WTC11 (cell line): ENCODE measurements at regions not wholly inside any gene's neighbourhood (a gene's known extent, or its start where the extent isn't known, plus 50 kb on each side); places are given as distances from the start of the nearest gene placed in this dataset.

Experiments used
- ATAC-seq: fragments of 200-7000 bp; cut with Tn5 transposase; 2 replicates; pipeline ENCODE4 v1.10.0; 2021; ENCODE audit warnings: mild to moderate bottlenecking, moderate library complexity
- CTCF ChIA-PET: fragments of 300-600 bp; sonication (Branson Sonifier 250); formaldehyde crosslinking; loops from one replicate; lab custom pipeline; 2021; ENCODE audit warnings: antibody characterized with exemption; lab: Charles Lee
- POLR2A ChIA-PET: fragments of 350-600 bp; sonication (Branson Sonifier 250); formaldehyde crosslinking; loops from one replicate; lab custom pipeline; 2021; ENCODE audit warnings: antibody characterized with exemption; lab: Charles Lee
- DNase-seq: peaks from one replicate; pipeline ENCODE4 v3.0.0; 2021; ENCODE audit warnings: low spot score
- H3K27ac Mint-ChIP-seq: 2 replicates; pipeline ENCODE4 v1.8.0; 2021; ENCODE audit warnings: mixed read lengths
- H3K27me3 Mint-ChIP-seq: 2 replicates; pipeline ENCODE4 v1.8.0; 2021; ENCODE audit warnings: low read depth, mild to moderate bottlenecking, moderate library complexity, mixed read lengths
- H3K36me3 Mint-ChIP-seq: 2 replicates; pipeline ENCODE4 v1.8.0; 2021; ENCODE audit warnings: mixed read lengths
- H3K4me1 Mint-ChIP-seq: 2 replicates; pipeline ENCODE4 v1.8.0; 2022; ENCODE audit warnings: mixed read lengths
- H3K4me3 Mint-ChIP-seq: 2 replicates; pipeline ENCODE4 v1.8.0; 2021; ENCODE audit warnings: mild to moderate bottlenecking, moderate library complexity, mixed read lengths
- H3K9me3 Mint-ChIP-seq: 2 replicates; pipeline ENCODE4 v1.8.0; 2021; ENCODE audit warnings: mixed read lengths
- CBFB ChIP-seq: sonication (generic); formaldehyde crosslinking; IDR thresholded peaks from 2 replicates; pipeline ENCODE4 v1.8.1; 2022; ENCODE audit warnings: mild to moderate bottlenecking, low read depth, missing genetic modification reagents
- JAZF1 ChIP-seq: fragments of 250-450 bp; sonication (Bioruptor Pico); IDR thresholded peaks from 2 replicates; pipeline ENCODE4 v1.9.0; 2021; ENCODE audit warnings: moderate library complexity, mild to moderate bottlenecking, inconsistent platforms
- JUN ChIP-seq: sonication (generic); formaldehyde crosslinking; IDR thresholded peaks from 2 replicates; pipeline ENCODE4 v1.8.0; 2023; ENCODE audit warnings: mild to moderate bottlenecking, missing genetic modification reagents
- ZNF232 ChIP-seq: sonication (generic); formaldehyde crosslinking; IDR thresholded peaks from 2 replicates; pipeline ENCODE4 v1.8.0; 2022; ENCODE audit warnings: mild to moderate bottlenecking, missing genetic modification reagents
- ZNF423 ChIP-seq: fragments of 250-450 bp; sonication (Bioruptor Pico); IDR thresholded peaks from 2 replicates; pipeline ENCODE4 v2.1.2; 2022; ENCODE audit warnings: mild to moderate bottlenecking, moderate library complexity
- ZNF671 ChIP-seq: fragments of 250-450 bp; sonication (Bioruptor Pico); IDR thresholded peaks from 2 replicates; pipeline ENCODE4 v1.8.0; 2021; ENCODE audit warnings: mild to moderate bottlenecking
- TF ChIP-seq, protein P1 (sequence below): sonication (generic); formaldehyde crosslinking; IDR thresholded peaks from 2 replicates; pipeline ENCODE4 v1.8.0; 2022; ENCODE audit warnings: mild to moderate bottlenecking, missing genetic modification reagents
- TF ChIP-seq, protein P2 (sequence below): sonication (generic); formaldehyde crosslinking; IDR thresholded peaks from 2 replicates; pipeline ENCODE4 v1.8.1; 2022; ENCODE audit warnings: missing genetic modification reagents, borderline replicate concordance
- TF ChIP-seq, protein P3 (sequence below): sonication (generic); formaldehyde crosslinking; conservative IDR thresholded peaks from 2 replicates; pipeline ENCODE4 v1.8.1; 2023; ENCODE audit warnings: mild to moderate bottlenecking, low read depth, missing genetic modification reagents, moderate library complexity
- TF ChIP-seq, protein P4 (sequence below): sonication (generic); formaldehyde crosslinking; IDR thresholded peaks from 2 replicates; pipeline ENCODE4 v1.8.1; 2022; ENCODE audit warnings: mild to moderate bottlenecking, missing genetic modification reagents, moderate library complexity, borderline replicate concordance
- TF ChIP-seq, protein P5 (sequence below): fragments of 250-450 bp; sonication (Bioruptor Pico); IDR thresholded peaks from 2 replicates; pipeline ENCODE4 v1.9.0; 2021; ENCODE audit warnings: mild to moderate bottlenecking
- TF ChIP-seq, protein P6 (sequence below): fragments of 250-450 bp; sonication (Bioruptor Pico); IDR thresholded peaks from 2 replicates; pipeline ENCODE4 v2.1.2; 2022; ENCODE audit warnings: mild to moderate bottlenecking, moderate library complexity
- TF ChIP-seq, protein P7 (sequence below): sonication (generic); formaldehyde crosslinking; IDR thresholded peaks from 2 replicates; pipeline ENCODE4 v1.8.1; 2023; ENCODE audit warnings: mild to moderate bottlenecking, moderate library complexity, missing genetic modification reagents

DNA sequence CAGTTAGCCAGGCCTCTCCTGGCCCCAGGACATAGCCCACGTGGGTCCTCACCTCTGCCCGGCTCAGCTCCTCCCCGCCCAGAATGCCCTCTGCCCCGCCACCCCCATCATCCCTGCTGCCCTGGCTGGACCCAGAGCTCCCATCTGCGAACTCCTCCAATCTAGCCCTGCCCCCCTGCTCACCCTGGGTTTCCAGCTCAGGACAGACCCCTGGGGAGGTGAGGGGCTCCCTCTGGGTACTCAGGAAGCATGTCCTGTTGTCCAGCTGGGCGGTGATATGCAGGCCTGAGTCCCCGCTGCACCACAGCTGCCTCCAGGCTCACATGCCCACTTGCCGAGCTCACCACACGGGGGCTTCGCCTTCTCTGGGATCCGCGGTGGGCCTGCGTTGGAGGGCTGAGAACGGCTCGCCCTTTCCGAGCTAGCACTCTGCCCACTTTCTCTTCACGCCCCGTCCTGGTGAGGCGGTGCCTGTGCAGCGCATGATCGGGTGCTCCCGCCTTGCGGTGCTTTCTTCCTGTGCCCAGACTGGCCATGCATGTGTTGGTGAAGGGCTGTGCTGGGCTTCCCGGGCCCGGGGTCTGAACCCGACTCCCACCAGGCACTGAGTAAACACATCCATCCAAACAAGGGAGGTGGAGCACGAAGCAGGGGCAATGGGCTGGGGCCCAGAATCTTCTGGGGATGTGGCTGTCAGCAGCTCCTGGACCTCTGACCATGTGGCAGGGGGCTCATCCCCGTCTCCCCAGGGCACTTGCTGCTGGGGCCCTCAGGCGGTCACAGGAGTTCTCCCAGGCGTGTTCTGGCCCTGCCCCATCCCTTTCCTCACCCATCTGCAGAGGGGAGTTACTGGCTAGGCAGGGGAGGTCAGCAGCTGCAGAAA, 74.3 kb downstream of the RGS12 start:
- ChIA-PET POLR2A (no interaction called here), CTCF (interaction anchor here (0.6 to 2.2 kb wide), 14 partner anchors 13 to 1599 kb away, joined by 3 to 19 read pairs (median 4); partner anchors contain the start of gene HGFAC)
- Mint-ChIP-seq H3K9me3 (no peaks in the 10 kb centered on the region), H3K36me3 (no peaks in the 10 kb centered on the region), H3K4me3 (no peak overlapping the region), H3K4me1 (peaks cover 37% of the 10 kb centered on the region), H3K27ac (no peak overlapping the region; the same call in 1 of the 2 replicates), H3K27me3 (peaks cover 25% of the 10 kb centered on the region)
- 0 out of 2 replicates have a peak, but pooled peaks have one; percentile 19 for TF ChIP-seq ZNF423 (CRISPR knock-in tag)
- TF ChIP-seq, protein P1, sequence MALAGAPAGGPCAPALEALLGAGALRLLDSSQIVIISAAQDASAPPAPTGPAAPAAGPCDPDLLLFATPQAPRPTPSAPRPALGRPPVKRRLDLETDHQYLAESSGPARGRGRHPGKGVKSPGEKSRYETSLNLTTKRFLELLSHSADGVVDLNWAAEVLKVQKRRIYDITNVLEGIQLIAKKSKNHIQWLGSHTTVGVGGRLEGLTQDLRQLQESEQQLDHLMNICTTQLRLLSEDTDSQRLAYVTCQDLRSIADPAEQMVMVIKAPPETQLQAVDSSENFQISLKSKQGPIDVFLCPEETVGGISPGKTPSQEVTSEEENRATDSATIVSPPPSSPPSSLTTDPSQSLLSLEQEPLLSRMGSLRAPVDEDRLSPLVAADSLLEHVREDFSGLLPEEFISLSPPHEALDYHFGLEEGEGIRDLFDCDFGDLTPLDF = no peak
- ATAC-seq (no peak), DNase-seq (no peak)

DNA sequence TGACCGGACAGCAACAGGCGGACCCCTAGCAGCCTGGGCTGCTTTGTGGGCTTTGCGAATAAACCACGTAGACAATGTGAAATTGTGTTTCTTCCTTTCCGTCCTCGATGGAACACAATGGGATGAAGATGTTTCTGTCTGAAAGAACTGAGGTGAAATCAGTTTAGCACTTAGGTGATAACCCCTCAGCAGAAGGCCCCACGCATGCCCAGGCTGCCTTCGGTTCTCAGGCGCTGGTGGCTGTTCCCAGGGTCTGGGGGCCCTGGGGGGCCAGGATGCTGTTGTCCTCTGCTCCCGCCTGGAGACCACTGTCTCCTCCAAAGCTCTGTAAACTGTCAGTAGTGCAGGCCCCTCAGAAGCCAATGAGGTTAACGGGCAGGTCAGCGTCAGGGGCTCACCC, 73.9 kb upstream of the HGFAC start:
- Mint-ChIP-seq H3K27me3 (peaks cover 25% of the 10 kb centered on the region), H3K4me3 (no peak overlapping the region), H3K27ac (no peak overlapping the region; the same call in 1 of the 2 replicates), H3K9me3 (no peaks in the 10 kb centered on the region), H3K36me3 (no peaks in the 10 kb centered on the region), H3K4me1 (peaks cover 43% of the 10 kb centered on the region)
- ATAC-seq (no peak), DNase-seq (no peak)
- ChIA-PET CTCF (interaction anchor here (1.4 to 1.9 kb wide), 2 partner anchors 51 to 112 kb away, joined by 3 to 10 read pairs; no protein-coding TSS in a partner anchor), POLR2A (no interaction called here)
- TF ChIP-seq, protein P2, sequence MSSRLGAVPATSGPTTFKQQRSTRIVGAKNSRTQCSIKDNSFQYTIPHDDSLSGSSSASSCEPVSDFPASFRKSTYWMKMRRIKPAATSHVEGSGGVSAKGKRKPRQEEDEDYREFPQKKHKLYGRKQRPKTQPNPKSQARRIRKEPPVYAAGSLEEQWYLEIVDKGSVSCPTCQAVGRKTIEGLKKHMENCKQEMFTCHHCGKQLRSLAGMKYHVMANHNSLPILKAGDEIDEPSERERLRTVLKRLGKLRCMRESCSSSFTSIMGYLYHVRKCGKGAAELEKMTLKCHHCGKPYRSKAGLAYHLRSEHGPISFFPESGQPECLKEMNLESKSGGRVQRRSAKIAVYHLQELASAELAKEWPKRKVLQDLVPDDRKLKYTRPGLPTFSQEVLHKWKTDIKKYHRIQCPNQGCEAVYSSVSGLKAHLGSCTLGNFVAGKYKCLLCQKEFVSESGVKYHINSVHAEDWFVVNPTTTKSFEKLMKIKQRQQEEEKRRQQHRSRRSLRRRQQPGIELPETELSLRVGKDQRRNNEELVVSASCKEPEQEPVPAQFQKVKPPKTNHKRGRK = no peak
- no peak for TF ChIP-seq JAZF1 (CRISPR knock-in tag)
- TF ChIP-seq CBFB (CRISPR knock-in tag) = no peak
- TF ChIP-seq, protein P3, sequence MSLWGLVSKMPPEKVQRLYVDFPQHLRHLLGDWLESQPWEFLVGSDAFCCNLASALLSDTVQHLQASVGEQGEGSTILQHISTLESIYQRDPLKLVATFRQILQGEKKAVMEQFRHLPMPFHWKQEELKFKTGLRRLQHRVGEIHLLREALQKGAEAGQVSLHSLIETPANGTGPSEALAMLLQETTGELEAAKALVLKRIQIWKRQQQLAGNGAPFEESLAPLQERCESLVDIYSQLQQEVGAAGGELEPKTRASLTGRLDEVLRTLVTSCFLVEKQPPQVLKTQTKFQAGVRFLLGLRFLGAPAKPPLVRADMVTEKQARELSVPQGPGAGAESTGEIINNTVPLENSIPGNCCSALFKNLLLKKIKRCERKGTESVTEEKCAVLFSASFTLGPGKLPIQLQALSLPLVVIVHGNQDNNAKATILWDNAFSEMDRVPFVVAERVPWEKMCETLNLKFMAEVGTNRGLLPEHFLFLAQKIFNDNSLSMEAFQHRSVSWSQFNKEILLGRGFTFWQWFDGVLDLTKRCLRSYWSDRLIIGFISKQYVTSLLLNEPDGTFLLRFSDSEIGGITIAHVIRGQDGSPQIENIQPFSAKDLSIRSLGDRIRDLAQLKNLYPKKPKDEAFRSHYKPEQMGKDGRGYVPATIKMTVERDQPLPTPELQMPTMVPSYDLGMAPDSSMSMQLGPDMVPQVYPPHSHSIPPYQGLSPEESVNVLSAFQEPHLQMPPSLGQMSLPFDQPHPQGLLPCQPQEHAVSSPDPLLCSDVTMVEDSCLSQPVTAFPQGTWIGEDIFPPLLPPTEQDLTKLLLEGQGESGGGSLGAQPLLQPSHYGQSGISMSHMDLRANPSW (CRISPR knock-in tag) = no peak
- TF ChIP-seq, protein P4, sequence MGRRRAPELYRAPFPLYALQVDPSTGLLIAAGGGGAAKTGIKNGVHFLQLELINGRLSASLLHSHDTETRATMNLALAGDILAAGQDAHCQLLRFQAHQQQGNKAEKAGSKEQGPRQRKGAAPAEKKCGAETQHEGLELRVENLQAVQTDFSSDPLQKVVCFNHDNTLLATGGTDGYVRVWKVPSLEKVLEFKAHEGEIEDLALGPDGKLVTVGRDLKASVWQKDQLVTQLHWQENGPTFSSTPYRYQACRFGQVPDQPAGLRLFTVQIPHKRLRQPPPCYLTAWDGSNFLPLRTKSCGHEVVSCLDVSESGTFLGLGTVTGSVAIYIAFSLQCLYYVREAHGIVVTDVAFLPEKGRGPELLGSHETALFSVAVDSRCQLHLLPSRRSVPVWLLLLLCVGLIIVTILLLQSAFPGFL (CRISPR knock-in tag) = no peak
- no peak for TF ChIP-seq ZNF232 (CRISPR knock-in tag)
- TF ChIP-seq, protein P1 = no peak
- TF ChIP-seq, protein P5, sequence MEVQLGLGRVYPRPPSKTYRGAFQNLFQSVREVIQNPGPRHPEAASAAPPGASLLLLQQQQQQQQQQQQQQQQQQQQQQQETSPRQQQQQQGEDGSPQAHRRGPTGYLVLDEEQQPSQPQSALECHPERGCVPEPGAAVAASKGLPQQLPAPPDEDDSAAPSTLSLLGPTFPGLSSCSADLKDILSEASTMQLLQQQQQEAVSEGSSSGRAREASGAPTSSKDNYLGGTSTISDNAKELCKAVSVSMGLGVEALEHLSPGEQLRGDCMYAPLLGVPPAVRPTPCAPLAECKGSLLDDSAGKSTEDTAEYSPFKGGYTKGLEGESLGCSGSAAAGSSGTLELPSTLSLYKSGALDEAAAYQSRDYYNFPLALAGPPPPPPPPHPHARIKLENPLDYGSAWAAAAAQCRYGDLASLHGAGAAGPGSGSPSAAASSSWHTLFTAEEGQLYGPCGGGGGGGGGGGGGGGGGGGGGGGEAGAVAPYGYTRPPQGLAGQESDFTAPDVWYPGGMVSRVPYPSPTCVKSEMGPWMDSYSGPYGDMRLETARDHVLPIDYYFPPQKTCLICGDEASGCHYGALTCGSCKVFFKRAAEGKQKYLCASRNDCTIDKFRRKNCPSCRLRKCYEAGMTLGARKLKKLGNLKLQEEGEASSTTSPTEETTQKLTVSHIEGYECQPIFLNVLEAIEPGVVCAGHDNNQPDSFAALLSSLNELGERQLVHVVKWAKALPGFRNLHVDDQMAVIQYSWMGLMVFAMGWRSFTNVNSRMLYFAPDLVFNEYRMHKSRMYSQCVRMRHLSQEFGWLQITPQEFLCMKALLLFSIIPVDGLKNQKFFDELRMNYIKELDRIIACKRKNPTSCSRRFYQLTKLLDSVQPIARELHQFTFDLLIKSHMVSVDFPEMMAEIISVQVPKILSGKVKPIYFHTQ (CRISPR knock-in tag) = no peak
- TF ChIP-seq, protein P6, sequence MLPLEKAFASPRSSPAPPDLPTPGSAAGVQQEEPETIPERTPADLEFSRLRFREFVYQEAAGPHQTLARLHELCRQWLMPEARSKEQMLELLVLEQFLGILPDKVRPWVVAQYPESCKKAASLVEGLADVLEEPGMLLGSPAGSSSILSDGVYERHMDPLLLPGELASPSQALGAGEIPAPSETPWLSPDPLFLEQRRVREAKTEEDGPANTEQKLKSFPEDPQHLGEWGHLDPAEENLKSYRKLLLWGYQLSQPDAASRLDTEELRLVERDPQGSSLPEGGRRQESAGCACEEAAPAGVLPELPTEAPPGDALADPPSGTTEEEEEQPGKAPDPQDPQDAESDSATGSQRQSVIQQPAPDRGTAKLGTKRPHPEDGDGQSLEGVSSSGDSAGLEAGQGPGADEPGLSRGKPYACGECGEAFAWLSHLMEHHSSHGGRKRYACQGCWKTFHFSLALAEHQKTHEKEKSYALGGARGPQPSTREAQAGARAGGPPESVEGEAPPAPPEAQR (CRISPR knock-in tag) = no peak
- no peak for TF ChIP-seq JUN (CRISPR knock-in tag)
- no peak for TF ChIP-seq ZNF671 (CRISPR knock-in tag)
- TF ChIP-seq, protein P7, sequence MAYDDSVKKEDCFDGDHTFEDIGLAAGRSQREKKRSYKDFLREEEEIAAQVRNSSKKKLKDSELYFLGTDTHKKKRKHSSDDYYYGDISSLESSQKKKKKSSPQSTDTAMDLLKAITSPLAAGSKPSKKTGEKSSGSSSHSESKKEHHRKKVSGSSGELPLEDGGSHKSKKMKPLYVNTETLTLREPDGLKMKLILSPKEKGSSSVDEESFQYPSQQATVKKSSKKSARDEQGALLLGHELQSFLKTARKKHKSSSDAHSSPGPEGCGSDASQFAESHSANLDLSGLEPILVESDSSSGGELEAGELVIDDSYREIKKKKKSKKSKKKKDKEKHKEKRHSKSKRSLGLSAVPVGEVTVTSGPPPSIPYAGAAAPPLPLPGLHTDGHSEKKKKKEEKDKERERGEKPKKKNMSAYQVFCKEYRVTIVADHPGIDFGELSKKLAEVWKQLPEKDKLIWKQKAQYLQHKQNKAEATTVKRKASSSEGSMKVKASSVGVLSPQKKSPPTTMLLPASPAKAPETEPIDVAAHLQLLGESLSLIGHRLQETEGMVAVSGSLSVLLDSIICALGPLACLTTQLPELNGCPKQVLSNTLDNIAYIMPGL (CRISPR knock-in tag) = no peak
